ENCODE measurements at regions not wholly inside any gene's neighbourhood (a gene's known extent, or its start where the extent isn't known, plus 50 kb on each side); places are given as distances from the start of the nearest gene placed in this dataset.
"Not testable (repeated sequence)": the region's sequence is repeated elsewhere in the genome, so short reads cannot be mapped to it uniquely, and the experiment has no call there.

- peak; percentile 24 to 39 for ATAC-seq
- intact Hi-C loops (cut with DNase I; ENCODE audit: low total_unique reads) (no loop called here), in situ Hi-C loops (cut with MboI; ENCODE audit: low sequenced_read_pairs in 4 of 4) (no loop called here)
- Histone ChIP-seq H3K27ac (no peak overlapping the region), H3K4me3 (no peak overlapping the region), H3K27me3 (no peaks in the 10 kb centered on the region), H3K9me3 (no peaks in the 10 kb centered on the region), H3K36me3 (no peaks in the 10 kb centered on the region), H3K4me1 (no peaks in the 10 kb centered on the region)
- no peak for TF ChIP-seq POLR2A (IDR thresholded peaks at IDR 0.05)
- DNase-seq, result no peak
Observed at GRCh38 chr7:156368053-156368843, 272.3 kb upstream of the RNF32 start.

DNA sequence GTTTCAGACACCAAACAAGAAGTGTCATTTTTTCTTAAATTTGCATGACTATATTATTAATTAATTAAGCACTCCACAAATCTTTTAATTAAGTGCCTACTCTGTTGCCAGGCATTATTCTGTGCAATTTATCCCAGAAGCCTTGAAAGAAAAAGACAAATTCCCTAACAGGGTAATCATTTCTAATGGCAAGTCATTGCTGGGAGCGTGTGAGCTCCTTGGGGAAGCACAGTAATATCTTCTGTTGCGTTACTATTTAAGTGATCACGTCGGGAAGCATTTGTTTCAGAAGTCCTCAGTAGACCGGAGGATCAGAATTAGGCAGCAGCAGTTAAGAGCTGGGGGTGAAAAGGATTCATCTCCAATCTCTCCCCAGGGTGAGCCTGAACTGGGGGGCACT, 276.8 kb upstream of the RNF32 start:
- H3K9me3 ChIP-seq, result no peaks in the 10 kb centered on the region
- H3K27ac ChIP-seq, result no peak overlapping the region
- H3K4me1 ChIP-seq, result no peaks in the 10 kb centered on the region
- in situ Hi-C loops (cut with MboI; ENCODE audit: low sequenced_read_pairs in 4 of 4), result no loop called here
- ATAC-seq (no peak), DNase-seq (no peak)
- TF ChIP-seq CTCF (IDR thresholded peaks at IDR 0.05 in 4 of 5, conservative IDR thresholded peaks at IDR 0.05 in 1 of 5), result no peak
- TF ChIP-seq POLR2A (IDR thresholded peaks at IDR 0.05), result no peak
- H3K27me3 ChIP-seq, result no peaks in the 10 kb centered on the region
- H3K36me3 ChIP-seq, result no peaks in the 10 kb centered on the region
- no peak overlapping the region for H3K4me3 ChIP-seq
- intact Hi-C loops (cut with DNase I; ENCODE audit: low total_unique reads), result no loop called here

DNA sequence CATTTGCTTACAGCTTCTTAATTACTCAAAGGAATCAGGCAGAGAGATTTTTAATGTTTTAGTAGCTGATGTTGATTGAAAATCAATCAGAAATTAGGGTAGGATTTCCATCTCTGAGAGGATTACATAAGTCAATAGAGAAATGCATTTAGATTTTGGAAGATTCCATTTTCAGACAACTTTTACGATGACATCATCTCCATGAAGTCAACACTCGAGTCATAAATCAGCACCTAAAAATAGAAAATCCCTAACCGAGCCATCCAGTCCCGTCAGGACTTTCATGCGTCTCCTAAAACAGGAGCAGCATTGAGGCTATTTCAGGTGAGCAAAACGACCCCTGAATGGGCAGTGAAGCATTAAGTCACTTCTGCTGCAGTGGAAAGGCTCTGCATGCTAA, 279.7 kb upstream of the RNF32 start:
- in situ Hi-C loops (cut with MboI; ENCODE audit: low sequenced_read_pairs in 4 of 4), result no loop called here
- intact Hi-C loops (cut with DNase I; ENCODE audit: low total_unique reads), result no loop called here
- no peaks in the 10 kb centered on the region for H3K9me3 ChIP-seq
- no peaks in the 10 kb centered on the region for H3K4me1 ChIP-seq
- ATAC-seq (no peak), DNase-seq (no peak)
- H3K27ac ChIP-seq, result no peak overlapping the region
- H3K4me3 ChIP-seq, result no peak overlapping the region
- TF ChIP-seq POLR2A (IDR thresholded peaks at IDR 0.05) (no peak), CTCF (IDR thresholded peaks at IDR 0.05 in 4 of 5, conservative IDR thresholded peaks at IDR 0.05 in 1 of 5) (no peak)
- H3K36me3 ChIP-seq, result no peaks in the 10 kb centered on the region
- no peaks in the 10 kb centered on the region for H3K27me3 ChIP-seq

GRCh38 chr7:156356551-156356950, 284.0 kb upstream of the RNF32 start:
- in situ Hi-C loops (cut with MboI; ENCODE audit: low sequenced_read_pairs in 4 of 4), result no loop called here

GRCh38 chr7:156353352-156353751, 287.2 kb upstream of the RNF32 start:
- TF ChIP-seq POLR2A (IDR thresholded peaks at IDR 0.05) (no peak), CTCF (IDR thresholded peaks at IDR 0.05 in 4 of 5, conservative IDR thresholded peaks at IDR 0.05 in 1 of 5) (no peak)
- Histone ChIP-seq H3K27ac (no peak overlapping the region), H3K4me1 (no peaks in the 10 kb centered on the region), H3K36me3 (no peaks in the 10 kb centered on the region), H3K27me3 (no peaks in the 10 kb centered on the region), H3K4me3 (no peak overlapping the region), H3K9me3 (no peaks in the 10 kb centered on the region)
- intact Hi-C loops (cut with DNase I; ENCODE audit: low total_unique reads), result no loop called here
- DNase-seq (no peak), ATAC-seq (no peak)
- in situ Hi-C loops (cut with MboI; ENCODE audit: low sequenced_read_pairs in 4 of 4), result no loop called here

More at GRCh38 chr7:156356551-156356950, 284.0 kb upstream of the RNF32 start:
- Histone ChIP-seq H3K9me3 (no peaks in the 10 kb centered on the region), H3K4me1 (no peaks in the 10 kb centered on the region), H3K27me3 (no peaks in the 10 kb centered on the region), H3K36me3 (no peaks in the 10 kb centered on the region), H3K4me3 (no peak overlapping the region), H3K27ac (no peak overlapping the region)
- ATAC-seq (no peak), DNase-seq (no peak)
- intact Hi-C loops (cut with DNase I; ENCODE audit: low total_unique reads), result no loop called here
- TF ChIP-seq CTCF (IDR thresholded peaks at IDR 0.05 in 4 of 5, conservative IDR thresholded peaks at IDR 0.05 in 1 of 5) (no peak), POLR2A (IDR thresholded peaks at IDR 0.05) (no peak)

DNA sequence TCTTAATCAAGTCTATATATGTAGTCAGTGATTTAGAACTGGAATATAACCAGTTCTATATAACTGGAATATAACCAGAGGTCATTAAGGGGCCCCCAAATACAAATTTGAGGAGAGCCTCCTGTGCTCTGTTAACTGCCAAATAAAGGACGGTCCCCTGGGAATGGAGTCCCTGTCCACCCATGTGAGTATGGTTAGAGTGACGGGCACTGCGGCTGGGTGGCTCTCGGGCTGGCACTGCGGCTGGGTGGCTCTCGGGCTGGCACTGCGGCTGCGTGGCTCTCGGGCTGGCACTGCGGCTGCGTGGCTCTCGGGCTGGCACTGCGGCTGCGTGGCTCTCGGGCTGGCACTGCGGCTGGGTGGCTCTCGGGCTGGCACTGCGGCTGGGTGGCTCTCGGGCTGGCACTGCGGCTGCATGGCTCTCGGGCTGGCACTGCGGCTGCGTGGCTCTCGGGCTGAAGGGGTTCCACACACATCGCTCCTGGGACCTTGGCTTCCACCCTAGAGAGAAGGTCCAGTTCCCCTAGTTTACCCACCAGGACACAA, 292.8 kb upstream of the RNF32 start:
- ATAC-seq; intact Hi-C loops (cut with DNase I; ENCODE audit: low total_unique reads); DNase-seq; H3K27me3 ChIP-seq; H3K4me1 ChIP-seq; H3K9me3 ChIP-seq; H3K4me3 ChIP-seq; H3K27ac ChIP-seq; H3K36me3 ChIP-seq; in situ Hi-C loops (cut with MboI; ENCODE audit: low sequenced_read_pairs in 4 of 4): not testable (repeated sequence)

All from gastrocnemius medialis (tissue), 4 donors.